GM03348 (cell line): ENCODE measurements at regions not wholly inside any gene's neighbourhood (a gene's known extent, or its start where the extent isn't known, plus 50 kb on each side); places are given as distances from the start of the nearest gene placed in this dataset.
A peak's percentile ranks its signal among the peaks of the same experiment; 100 is the strongest.

ENCODE experiments used
- DNase-seq: peaks from one replicate; pipeline ENCODE4 v3.0.0; 2012; ENCODE audit warnings: low spot score

- DNase-seq = no peak
Measured at GRCh38 chr13:74200081-74200480, 65.9 kb upstream of the KLF12 start.

GRCh38 chr13:74197677-74198429 is 63.6 kb upstream of the KLF12 start:
- no peak for DNase-seq

DNA sequence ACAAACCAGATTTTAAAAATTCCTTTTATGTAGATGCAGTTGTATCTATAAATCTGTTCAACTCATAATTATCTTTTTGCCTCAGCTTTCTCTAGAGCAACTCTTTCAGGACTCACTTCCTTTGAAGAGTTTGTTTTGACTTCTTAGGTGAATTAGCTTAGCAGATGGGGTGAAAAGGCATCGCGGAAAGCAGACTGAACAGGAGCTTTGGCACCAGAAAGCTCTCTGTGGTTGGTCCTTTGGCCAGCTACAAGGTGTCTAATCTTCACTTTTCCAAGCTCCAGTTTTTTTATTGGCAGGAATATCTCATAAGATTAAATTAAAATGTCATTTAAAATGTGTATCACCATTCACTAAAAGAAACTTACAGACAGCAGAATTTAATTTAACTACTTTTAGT is 60.6 kb upstream of the KLF12 start:
- DNase-seq = no peak

DNA sequence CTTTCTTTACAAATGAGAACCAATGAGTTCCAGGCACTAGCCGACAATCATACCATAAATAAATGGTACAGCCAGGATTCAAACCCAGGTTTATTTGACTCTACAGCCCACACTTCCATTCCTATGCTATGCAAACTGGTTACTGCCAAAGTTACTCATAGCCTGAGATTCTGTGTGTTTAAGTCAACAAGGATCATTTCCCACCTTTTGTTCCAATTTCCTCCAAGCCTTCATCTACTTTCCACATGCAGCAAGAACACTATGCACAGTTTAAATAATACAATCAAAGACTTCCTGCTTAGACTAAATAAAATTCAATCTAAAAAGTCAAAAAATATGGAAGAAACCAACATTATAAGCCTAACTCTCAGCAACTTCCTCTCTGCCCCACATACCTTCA is 59.2 kb upstream of the KLF12 start:
- DNase-seq = no peak

GRCh38 chr13:74191410-74191809 is 57.2 kb upstream of the KLF12 start:
- no peak for DNase-seq

DNA sequence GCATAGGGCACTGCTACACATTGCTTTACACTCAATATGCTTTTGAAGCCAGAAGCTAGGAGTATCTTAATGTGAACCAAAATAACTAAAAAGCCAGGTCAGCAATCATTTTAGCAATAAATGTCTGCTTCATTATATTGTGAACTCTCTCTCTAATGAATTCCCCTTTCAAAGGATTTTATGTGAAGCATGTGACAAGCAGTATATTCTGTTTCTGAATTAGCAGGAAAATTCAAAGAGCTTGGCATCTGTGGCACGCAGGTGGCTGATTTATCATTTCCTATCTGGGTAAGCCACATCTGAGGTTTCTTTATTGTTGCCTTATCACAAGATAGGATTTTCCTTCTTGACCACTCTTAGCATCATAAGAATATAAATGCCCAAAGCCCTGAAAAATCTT is 56.8 kb upstream of the KLF12 start:
- DNase-seq = no peak

DNA sequence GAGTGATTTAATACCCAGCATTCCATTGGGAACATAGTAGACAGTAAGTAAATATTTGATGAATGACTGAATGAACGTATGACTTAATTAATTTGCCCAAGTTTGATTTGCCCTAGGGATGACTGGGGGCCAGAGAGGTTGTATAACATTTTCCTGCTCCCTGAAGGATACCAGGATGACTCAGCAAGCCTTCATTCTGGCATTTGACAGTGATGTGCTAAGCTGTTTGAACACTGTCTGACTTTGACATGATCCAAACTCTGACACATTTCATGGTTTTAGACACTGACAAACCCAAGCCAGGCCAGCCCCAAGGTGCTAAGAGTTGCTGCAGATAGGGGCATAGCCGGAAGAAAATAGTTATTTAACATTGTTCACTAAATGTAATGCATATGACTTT is 53.4 kb upstream of the KLF12 start:
- peak; percentile 15 for DNase-seq

DNA sequence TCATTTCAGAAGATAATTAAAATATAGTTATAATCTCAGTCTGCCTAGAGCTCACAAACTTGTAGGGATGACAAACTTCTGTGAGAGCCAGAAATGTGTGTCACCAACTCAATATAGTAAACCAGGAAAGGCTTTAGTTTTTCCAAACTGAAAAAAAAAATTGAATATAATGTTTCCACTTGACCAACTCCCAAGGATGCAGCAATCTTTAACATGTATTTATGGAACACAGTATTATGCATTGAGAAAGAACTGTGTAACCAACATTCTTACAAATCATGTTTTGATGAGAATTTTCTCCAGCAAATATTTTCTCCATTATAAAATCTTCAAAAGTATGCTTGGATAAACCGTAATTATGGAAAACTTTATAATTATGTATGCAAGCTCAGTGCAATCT is 50.1 kb upstream of the KLF12 start:
- no peak for DNase-seq
